B cell (primary cell): ENCODE measurements at regions not wholly inside any gene's neighbourhood (a gene's known extent, or its start where the extent isn't known, plus 50 kb on each side); places are given as distances from the start of the nearest gene placed in this dataset.

Source experiments
- ATAC-seq: fragments of 200-7000 bp; cut with Tn5 transposase; one replicate; pipeline ENCODE4 v1.10.0; 2021; ENCODE audit warnings: low read depth, mild to moderate bottlenecking, moderate number of reproducible peaks, moderate library complexity
- CTCF ChIA-PET: fragments of 350-600 bp; sonication (Branson Sonifier 250); formaldehyde crosslinking; loops from one replicate; lab custom pipeline; 2021; ENCODE audit warnings: antibody characterized with exemption, inconsistent platforms; lab: Charles Lee
- POLR2A ChIA-PET: fragments of 350-600 bp; sonication (Branson Sonifier 250); formaldehyde crosslinking; loops from one replicate; lab custom pipeline; 2021; ENCODE audit warnings: antibody characterized with exemption; lab: Charles Lee
- DNase-seq: peaks from one replicate; pipeline ENCODE4 v3.0.0; 2013
- H2AFZ ChIP-seq: 2 replicates; pipeline ENCODE4 v1.6.1; 2012; ENCODE audit warnings: mild to moderate bottlenecking, low read depth, low read length; ENCODE audit not compliant: insufficient read depth, poor library complexity, severe bottlenecking
- H3K27ac ChIP-seq, 2 donors: 1 replicate in 1 of 2; 2 replicates in 1 of 2; pipeline ENCODE4 v1.5.1; 2012 to 2013; ENCODE audit warnings: low read length in 2 of 2, mild to moderate bottlenecking in 2 of 2, moderate library complexity in 1 of 2
- H3K27me3 ChIP-seq, 4 experiments: fragments of 200-600 bp in 1 of 4; sonication (generic) in 1 of 4; replicated peaks in 1 of 4; 1 replicate in 2 of 4; 2 replicates in 2 of 4; pipeline versions ENCODE4 v1.6.1 to v1.7.0; 2013 to 2016; ENCODE audit warnings: low read length in 3 of 4, mild to moderate bottlenecking in 2 of 4, mixed read lengths in 1 of 4, moderate library complexity in 1 of 4; ENCODE audit not compliant: insufficient read depth in 4 of 4, control insufficient read depth in 3 of 4; ENCODE audit errors: control extremely low read depth in 1 of 4
- H3K36me3 ChIP-seq, 2 experiments: replicated peaks in 1 of 2; 1 replicate in 1 of 2; 2 replicates in 1 of 2; pipeline versions ENCODE4 v1.6.1 to v1.7.1; 2013; ENCODE audit warnings: low read length in 1 of 2; ENCODE audit not compliant: insufficient read depth in 2 of 2, control insufficient read depth in 1 of 2; ENCODE audit errors: control extremely low read depth in 1 of 2, extremely low read depth in 1 of 2
- H3K4me1 ChIP-seq, 2 donors: fragments of 200-600 bp in 1 of 2; sonication (generic) in 1 of 2; 1 replicate in 1 of 2; 2 replicates in 1 of 2; pipeline versions ENCODE4 v1.5.1 to v1.6.1; 2013 to 2017; ENCODE audit warnings: low read length in 2 of 2; ENCODE audit not compliant: control insufficient read depth in 2 of 2, insufficient read depth in 2 of 2
- H3K4me2 ChIP-seq: replicated peaks from 2 replicates; pipeline ENCODE3; 2012; ENCODE audit warnings: mild to moderate bottlenecking, low read depth, low read length; ENCODE audit not compliant: poor library complexity, severe bottlenecking
- H3K4me3 ChIP-seq, 5 experiments: fragments of 200-600 bp in 1 of 5; sonication (generic) in 1 of 5; 1 replicate in 3 of 5; 2 replicates in 2 of 5; pipeline versions ENCODE4 v1.5.1 to v1.7.0; 2011 to 2016; ENCODE audit warnings: low read length in 4 of 5, mild to moderate bottlenecking in 4 of 5, low read depth in 2 of 5, control low read depth in 1 of 5, moderate library complexity in 1 of 5; ENCODE audit not compliant: insufficient read depth in 1 of 5; ENCODE audit errors: control extremely low read depth in 1 of 5, extremely low read depth in 1 of 5
- H3K79me2 ChIP-seq: fragments of 200-600 bp; sonication (generic); one replicate; pipeline ENCODE4 v1.6.0; 2016; ENCODE audit warnings: low read length; ENCODE audit not compliant: control insufficient read depth, insufficient read depth
- H3K9ac ChIP-seq: fragments of 200-600 bp; sonication (generic); 2 replicates; pipeline ENCODE4 v1.6.1; 2017; ENCODE audit warnings: mild to moderate bottlenecking, low read length, moderate library complexity
- H3K9me3 ChIP-seq, 3 donors: one replicate each; pipeline versions ENCODE4 v1.6.1 to v1.7.1; 2013; ENCODE audit warnings: low read length in 2 of 3; ENCODE audit not compliant: control insufficient read depth in 2 of 3, insufficient read depth in 1 of 3; ENCODE audit errors: control extremely low read depth in 1 of 3
- H4K20me1 ChIP-seq: 2 replicates; pipeline ENCODE4 v1.6.0; 2012; ENCODE audit warnings: mild to moderate bottlenecking, low read length; ENCODE audit not compliant: insufficient read depth, control insufficient read depth, poor library complexity, severe bottlenecking
- H3K27ac Mint-ChIP-seq: one replicate; pipeline ENCODE4 v1.8.0; 2021; ENCODE audit warnings: mixed read lengths
- H3K27me3 Mint-ChIP-seq: one replicate; pipeline ENCODE4 v1.8.0; 2021; ENCODE audit warnings: mixed read lengths
- H3K4me1 Mint-ChIP-seq: one replicate; pipeline ENCODE4 v1.8.0; 2021; ENCODE audit warnings: mixed read lengths
- H3K4me3 Mint-ChIP-seq: one replicate; pipeline ENCODE4 v1.8.0; 2021; ENCODE audit warnings: mixed read lengths
- H3K9me3 Mint-ChIP-seq: one replicate; pipeline ENCODE4 v1.8.0; 2022; ENCODE audit warnings: mixed read lengths; ENCODE audit not compliant: insufficient read depth
- CTCF ChIP-seq: fragments of 200-600 bp; IDR thresholded peaks from one replicate; pipeline ENCODE4 v1.8.0; 2022; ENCODE audit warnings: antibody characterized with exemption, mild to moderate bottlenecking
- EZH2 ChIP-seq: IDR thresholded peaks from 2 replicates; pipeline ENCODE4 v1.6.1; 2012; ENCODE audit warnings: borderline replicate concordance, low read depth, mild to moderate bottlenecking, moderate library complexity, low read length; ENCODE audit not compliant: insufficient read depth, poor library complexity, severe bottlenecking
- WGBS: methylation state at CpG from one replicate; pipeline ENCODE4 v1.1.5; 2013; ENCODE audit warnings: missing lambda C conversion rate; ENCODE audit not compliant: insufficient coverage; 5-methylcytosine and 5-hydroxymethylcytosine counted together
- intact Hi-C: fragments of 100-400 bp; cut with micrococcal nuclease; formaldehyde crosslinking; loops from one replicate; pipeline ENCODE4 v1.10.0; 2022

- Histone ChIP-seq H3K9ac (no peak overlapping the region), H2AFZ (no peak overlapping the region), H3K4me1 (no peaks in the 10 kb centered on the region), H3K4me3 (no peak overlapping the region), H3K36me3 (no peaks in the 10 kb centered on the region), H3K9me3 (no peaks in the 10 kb centered on the region), H3K79me2 (no peaks in the 10 kb centered on the region), H3K27me3 (no peaks in the 10 kb centered on the region), H3K27ac (no peak overlapping the region), H4K20me1 (no peaks in the 10 kb centered on the region), H3K4me2 (no peak overlapping the region)
- intact Hi-C loops, result no loop called here
- POLR2A ChIA-PET, result no interaction called here
- TF ChIP-seq EZH2 (no peak), CTCF (no peak)
- peaks cover 7% of the 10 kb centered on the region for H3K9me3 Mint-ChIP-seq
- H3K27ac Mint-ChIP-seq, result no peak overlapping the region
- WGBS, result 100% methylated on average over 2 of the region's 8 CpGs
- H3K4me3 Mint-ChIP-seq, result no peak overlapping the region
- ATAC-seq (no peak), DNase-seq (peak; percentile 11)
- H3K4me1 Mint-ChIP-seq, result no peaks in the 10 kb centered on the region
- CTCF ChIA-PET, result no interaction called here
- peaks cover 4% of the 10 kb centered on the region for H3K27me3 Mint-ChIP-seq
Observed at GRCh38 chr5:6236858-6237481, 141.4 kb downstream of the MED10 start.

- CTCF ChIA-PET, result no interaction called here
- H3K4me3 Mint-ChIP-seq, result no peak overlapping the region
- H3K9ac ChIP-seq, result no peak overlapping the region
- H3K4me2 ChIP-seq, result no peak overlapping the region
- H3K27me3 Mint-ChIP-seq, result peaks cover 4% of the 10 kb centered on the region
- no peaks in the 10 kb centered on the region for H3K79me2 ChIP-seq
- DNase-seq (no peak), ATAC-seq (no peak)
- H3K9me3 Mint-ChIP-seq, result peaks cover 7% of the 10 kb centered on the region
- H3K36me3 ChIP-seq, result no peaks in the 10 kb centered on the region
- intact Hi-C loops, result no loop called here
- no peaks in the 10 kb centered on the region for H3K4me1 ChIP-seq
- POLR2A ChIA-PET, result no interaction called here
- H3K27me3 ChIP-seq, result no peaks in the 10 kb centered on the region
- TF ChIP-seq EZH2 (no peak), CTCF (no peak)
- no peak overlapping the region for H3K27ac ChIP-seq
- H2AFZ ChIP-seq, result no peak overlapping the region
- H3K27ac Mint-ChIP-seq, result no peak overlapping the region
- no peaks in the 10 kb centered on the region for H4K20me1 ChIP-seq
- H3K4me3 ChIP-seq, result no peak overlapping the region
- WGBS, result 80% methylated on average over 2 of the region's 2 CpGs
- no peaks in the 10 kb centered on the region for H3K9me3 ChIP-seq
- no peaks in the 10 kb centered on the region for H3K4me1 Mint-ChIP-seq
Observed at GRCh38 chr5:6236170-6236793, 142.1 kb downstream of the MED10 start.
